PC-9 (cell line): ENCODE measurements at regions not wholly inside any gene's neighbourhood (a gene's known extent, or its start where the extent isn't known, plus 50 kb on each side); places are given as distances from the start of the nearest gene placed in this dataset.

Experiments
- BruUV-seq: library from RNA; stranded (reverse); fragments of 400-500 nt; replicated peaks from 2 replicates; lab custom pipeline; 2021; lab: Mats Ljungman, UMichigan
- CTCF ChIA-PET: fragments of 300-600 bp; sonication (Branson Sonifier 250); formaldehyde crosslinking; loops from one replicate; lab custom pipeline; 2022; ENCODE audit warnings: antibody characterized with exemption; lab: Charles Lee
- POLR2A ChIA-PET: fragments of 300-600 bp; sonication (Branson Sonifier 250); formaldehyde crosslinking; loops from one replicate; lab custom pipeline; 2022; ENCODE audit warnings: antibody characterized with exemption; ENCODE audit not compliant: unreplicated experiment; lab: Charles Lee
- DNase-seq, 2 experiments: peaks; one replicate each; pipeline versions ENCODE4 v3.0.0 to v3.0.0-alpha.2; 2015 to 2022; ENCODE audit warnings: mixed read lengths in 1 of 2
- H2AFZ ChIP-seq: fragments of 200-600 bp; sonication (generic); 2 replicates; pipeline ENCODE4 v1.8.1; 2017; ENCODE audit warnings: antibody characterized with exemption
- H3F3A ChIP-seq: fragments of 200-600 bp; sonication (generic); 2 replicates; pipeline ENCODE4 v1.8.1; 2017; ENCODE audit warnings: antibody characterized with exemption, mild to moderate bottlenecking, low read depth; ENCODE audit not compliant: insufficient read depth
- H3K27ac ChIP-seq: fragments of 200-600 bp; sonication (generic); 2 replicates; pipeline ENCODE4 v1.6.1; 2016; ENCODE audit warnings: mixed run types
- H3K27me3 ChIP-seq: fragments of 200-600 bp; sonication (generic); 2 replicates; pipeline ENCODE4 v1.6.1; 2016; ENCODE audit warnings: low read depth, mixed run types; ENCODE audit not compliant: insufficient read depth
- H3K36me3 ChIP-seq: fragments of 200-600 bp; sonication (generic); 2 replicates; pipeline ENCODE4 v1.6.1; 2016; ENCODE audit warnings: low read depth, mixed run types
- H3K4me1 ChIP-seq: fragments of 200-600 bp; sonication (generic); replicated peaks from 2 replicates; pipeline ENCODE4 v1.6.1; 2016; ENCODE audit warnings: mixed run types; ENCODE audit not compliant: insufficient read depth
- H3K4me2 ChIP-seq: fragments of 200-600 bp; sonication (generic); 2 replicates; pipeline ENCODE4 v1.6.1; 2017; ENCODE audit warnings: mixed run types
- H3K4me3 ChIP-seq: fragments of 200-600 bp; sonication (generic); 2 replicates; pipeline ENCODE4 v1.6.1; 2016; ENCODE audit warnings: mixed run types
- H3K79me2 ChIP-seq: fragments of 200-600 bp; sonication (generic); 2 replicates; pipeline ENCODE4 v1.6.1; 2017; ENCODE audit warnings: low read depth, mixed run types
- H3K9me2 ChIP-seq: fragments of 200-600 bp; sonication (generic); 2 replicates; pipeline ENCODE4 v1.8.1; 2017; ENCODE audit warnings: mild to moderate bottlenecking; ENCODE audit not compliant: insufficient read depth
- H3K9me3 ChIP-seq: fragments of 200-600 bp; sonication (generic); 2 replicates; pipeline ENCODE4 v1.8.1; 2016; ENCODE audit warnings: low read depth; ENCODE audit not compliant: insufficient read depth
- H4K20me1 ChIP-seq: fragments of 200-600 bp; sonication (generic); 2 replicates; pipeline ENCODE4 v1.8.1; 2017; ENCODE audit not compliant: insufficient read depth
- EZH2 ChIP-seq: fragments of 200-600 bp; sonication (generic); IDR thresholded peaks from 2 replicates; pipeline ENCODE4 v1.8.0; 2017; ENCODE audit warnings: antibody characterized with exemption, low read depth
- intact Hi-C: fragments of 100-400 bp; cut with micrococcal nuclease; formaldehyde crosslinking; loops from one replicate; pipeline ENCODE4 v1.10.0; 2022; ENCODE audit not compliant: unreplicated experiment
- TF ChIP-seq, protein P1 (sequence below): fragments of 200-600 bp; sonication (generic); conservative IDR thresholded peaks from 2 replicates; pipeline ENCODE4 v1.6.1; 2017; ENCODE audit warnings: mixed run types, antibody characterized with exemption, mild to moderate bottlenecking, moderate library complexity

- no peak overlapping the region for H3K4me2 ChIP-seq
Measured at GRCh38 chr10:121129266-121129665, 278.1 kb downstream of the WDR11 start.

GRCh38 chr10:121130382-121130781 is 279.2 kb downstream of the WDR11 start:
- H3K27me3 ChIP-seq: peaks cover 30% of the 10 kb centered on the region

More at GRCh38 chr10:121129266-121129665, 278.1 kb downstream of the WDR11 start:
- no peaks in the 10 kb centered on the region for H3K9me2 ChIP-seq
- no peaks in the 10 kb centered on the region for H3K79me2 ChIP-seq
- no peaks in the 10 kb centered on the region for H3K4me1 ChIP-seq
- intact Hi-C loops: no loop called here
- BruUV-seq: no TSS peak
- H3K27ac ChIP-seq: no peak overlapping the region
- no peaks in the 10 kb centered on the region for H3K36me3 ChIP-seq
- POLR2A ChIA-PET: no interaction called here
- H3K27me3 ChIP-seq: peaks cover 30% of the 10 kb centered on the region
- no peaks in the 10 kb centered on the region for H3K9me3 ChIP-seq
- no peaks in the 10 kb centered on the region for H3F3A ChIP-seq
- CTCF ChIA-PET: no interaction called here
- DNase-seq: no peak
- H3K4me3 ChIP-seq: no peak overlapping the region
- TF ChIP-seq, protein P1, sequence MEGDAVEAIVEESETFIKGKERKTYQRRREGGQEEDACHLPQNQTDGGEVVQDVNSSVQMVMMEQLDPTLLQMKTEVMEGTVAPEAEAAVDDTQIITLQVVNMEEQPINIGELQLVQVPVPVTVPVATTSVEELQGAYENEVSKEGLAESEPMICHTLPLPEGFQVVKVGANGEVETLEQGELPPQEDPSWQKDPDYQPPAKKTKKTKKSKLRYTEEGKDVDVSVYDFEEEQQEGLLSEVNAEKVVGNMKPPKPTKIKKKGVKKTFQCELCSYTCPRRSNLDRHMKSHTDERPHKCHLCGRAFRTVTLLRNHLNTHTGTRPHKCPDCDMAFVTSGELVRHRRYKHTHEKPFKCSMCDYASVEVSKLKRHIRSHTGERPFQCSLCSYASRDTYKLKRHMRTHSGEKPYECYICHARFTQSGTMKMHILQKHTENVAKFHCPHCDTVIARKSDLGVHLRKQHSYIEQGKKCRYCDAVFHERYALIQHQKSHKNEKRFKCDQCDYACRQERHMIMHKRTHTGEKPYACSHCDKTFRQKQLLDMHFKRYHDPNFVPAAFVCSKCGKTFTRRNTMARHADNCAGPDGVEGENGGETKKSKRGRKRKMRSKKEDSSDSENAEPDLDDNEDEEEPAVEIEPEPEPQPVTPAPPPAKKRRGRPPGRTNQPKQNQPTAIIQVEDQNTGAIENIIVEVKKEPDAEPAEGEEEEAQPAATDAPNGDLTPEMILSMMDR: no peak
- TF ChIP-seq EZH2: no peak
- H2AFZ ChIP-seq: no peak overlapping the region
- no peaks in the 10 kb centered on the region for H4K20me1 ChIP-seq

DNA sequence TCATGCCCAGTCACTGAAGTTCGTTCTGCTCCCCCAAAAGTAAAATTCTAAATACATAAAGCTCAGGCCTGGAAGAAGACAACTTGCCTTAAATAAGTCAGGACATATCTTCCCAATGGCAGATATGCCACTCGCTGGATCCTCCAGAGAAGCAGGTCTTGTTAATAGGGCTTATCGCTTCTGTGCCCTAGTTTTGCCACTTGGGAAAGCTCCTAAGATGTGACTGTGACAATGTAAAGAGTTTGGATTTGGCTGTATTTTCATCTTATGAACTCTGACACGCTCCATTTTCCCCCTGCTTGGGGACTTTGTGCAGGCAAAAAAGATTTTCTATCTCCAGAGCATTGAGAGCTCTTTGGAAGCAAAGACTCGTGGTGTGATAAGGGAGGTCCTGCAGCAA is 279.9 kb downstream of the WDR11 start:
- TF ChIP-seq, protein P1: no peak
- no peak for TF ChIP-seq EZH2
- no peak for DNase-seq
- ChIA-PET CTCF (no interaction called here), POLR2A (no interaction called here)
- Histone ChIP-seq H3K4me1 (no peaks in the 10 kb centered on the region), H3K36me3 (no peaks in the 10 kb centered on the region), H3K27ac (no peak overlapping the region), H3K27me3 (peaks cover 30% of the 10 kb centered on the region), H3K79me2 (no peaks in the 10 kb centered on the region), H2AFZ (no peak overlapping the region), H3F3A (no peaks in the 10 kb centered on the region), H3K9me3 (no peaks in the 10 kb centered on the region), H4K20me1 (no peaks in the 10 kb centered on the region), H3K4me2 (no peak overlapping the region), H3K9me2 (no peaks in the 10 kb centered on the region), H3K4me3 (no peak overlapping the region)
- intact Hi-C loops: no loop called here
- no TSS peak for BruUV-seq

More at GRCh38 chr10:121130382-121130781, 279.2 kb downstream of the WDR11 start:
- Histone ChIP-seq H3K27ac (no peak overlapping the region), H3F3A (no peaks in the 10 kb centered on the region), H4K20me1 (no peaks in the 10 kb centered on the region), H3K4me1 (no peaks in the 10 kb centered on the region), H3K9me3 (no peaks in the 10 kb centered on the region), H3K79me2 (no peaks in the 10 kb centered on the region), H3K4me3 (no peak overlapping the region), H3K36me3 (no peaks in the 10 kb centered on the region), H2AFZ (no peak overlapping the region), H3K4me2 (no peak overlapping the region), H3K9me2 (no peaks in the 10 kb centered on the region)
- no TSS peak for BruUV-seq
- ChIA-PET CTCF (no interaction called here), POLR2A (no interaction called here)
- no peak for TF ChIP-seq EZH2
- no peak for DNase-seq
- intact Hi-C loops: no loop called here
